Small intestine (tissue), 7 donors: ENCODE measurements at regions not wholly inside any gene's neighbourhood (a gene's known extent, or its start where the extent isn't known, plus 50 kb on each side); places are given as distances from the start of the nearest gene placed in this dataset.

Experiments used
- DNase-seq, 2 donors: peaks; one replicate each; pipeline versions ENCODE4 v3.0.0 to v3.0.0-alpha.2; 2013
- FAIRE-seq: peaks from 2 replicates; lab custom pipeline; 2012; peaks lifted over from hg19 to GRCh38; lab: Jason Lieb, UNC
- H3K27ac ChIP-seq, 3 donors: one replicate each; pipeline ENCODE4 v1.5.1; 2013; ENCODE audit warnings: low read length in 2 of 3, mild to moderate bottlenecking in 2 of 3, control low read depth in 1 of 3, inconsistent platforms in 1 of 3, low read depth in 1 of 3, moderate library complexity in 1 of 3
- H3K27me3 ChIP-seq, 3 donors: one replicate each; pipeline ENCODE4 v1.6.1; 2013; ENCODE audit warnings: low read length in 3 of 3, inconsistent platforms in 1 of 3; ENCODE audit not compliant: control insufficient read depth in 3 of 3, insufficient read depth in 3 of 3
- H3K36me3 ChIP-seq, 3 donors: one replicate each; pipeline ENCODE4 v1.6.1; 2013; ENCODE audit warnings: low read length in 3 of 3, inconsistent platforms in 1 of 3, low read depth in 1 of 3, mild to moderate bottlenecking in 1 of 3, moderate library complexity in 1 of 3; ENCODE audit not compliant: control insufficient read depth in 3 of 3, insufficient read depth in 2 of 3
- H3K4me1 ChIP-seq, 3 donors: one replicate each; pipeline ENCODE4 v1.6.1; 2013; ENCODE audit warnings: low read length in 2 of 3, inconsistent platforms in 1 of 3, low read depth in 1 of 3, mild to moderate bottlenecking in 1 of 3, moderate library complexity in 1 of 3; ENCODE audit not compliant: control insufficient read depth in 3 of 3, insufficient read depth in 2 of 3
- H3K4me3 ChIP-seq, 3 donors: one replicate each; pipeline ENCODE4 v1.5.1; 2013; ENCODE audit warnings: low read length in 3 of 3, control low read depth in 1 of 3, inconsistent platforms in 1 of 3, low read depth in 1 of 3, mild to moderate bottlenecking in 1 of 3, moderate library complexity in 1 of 3
- H3K9me3 ChIP-seq, 2 donors: one replicate each; pipeline ENCODE4 v1.6.1; 2013; ENCODE audit warnings: low read depth in 1 of 2, low read length in 1 of 2; ENCODE audit not compliant: control insufficient read depth in 2 of 2, insufficient read depth in 1 of 2
- WGBS, 3 donors: extraction: QIAGEN DNeasy Blood & Tissue Kit; methylation state at CpG; one replicate each; pipeline ENCODE4 v1.1.7; 2013; 5-methylcytosine and 5-hydroxymethylcytosine counted together
- donor health status: healthy with polysubstance abuse.
- donor health status: control.
- donor health status: control.
- donor health status: Bipolar disorder and iron deficiency.
- donor health status: healthy.

DNA sequence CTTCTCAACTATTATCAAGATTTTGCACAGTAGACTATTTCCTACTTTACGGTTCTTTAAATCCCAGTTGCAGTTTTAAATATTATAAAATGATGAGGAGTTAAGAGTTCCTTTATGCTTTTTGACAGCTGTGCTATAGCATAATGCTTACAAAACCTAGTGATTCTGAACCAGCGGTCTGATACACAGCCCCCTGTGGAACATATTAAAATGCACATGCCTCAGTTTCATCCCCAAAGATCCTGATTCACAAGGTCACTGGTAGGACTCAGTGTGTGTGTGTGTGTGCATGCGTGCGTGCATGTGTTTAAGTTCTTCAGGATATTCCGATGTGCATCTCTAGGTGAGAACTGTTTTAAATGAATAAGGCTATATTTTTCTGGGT, 330.1 kb upstream of the TPM1 start:
- FAIRE-seq (no peak), DNase-seq (no peak)
- peaks cover 0 to 34% (median 19%) of the 10 kb centered on the region in 3 donors for H3K36me3 ChIP-seq
- no peak overlapping the region for H3K27ac ChIP-seq
- H3K4me1 ChIP-seq, result no peaks in the 10 kb centered on the region
- H3K9me3 ChIP-seq, result peaks cover 0 to 3% of the 10 kb centered on the region in 2 donors
- H3K27me3 ChIP-seq, result no peaks in the 10 kb centered on the region
- WGBS, 3 donors, result 80 to 82% (median 81%) methylated on average over 5 of the region's 5 CpGs
- no peak overlapping the region for H3K4me3 ChIP-seq

DNA sequence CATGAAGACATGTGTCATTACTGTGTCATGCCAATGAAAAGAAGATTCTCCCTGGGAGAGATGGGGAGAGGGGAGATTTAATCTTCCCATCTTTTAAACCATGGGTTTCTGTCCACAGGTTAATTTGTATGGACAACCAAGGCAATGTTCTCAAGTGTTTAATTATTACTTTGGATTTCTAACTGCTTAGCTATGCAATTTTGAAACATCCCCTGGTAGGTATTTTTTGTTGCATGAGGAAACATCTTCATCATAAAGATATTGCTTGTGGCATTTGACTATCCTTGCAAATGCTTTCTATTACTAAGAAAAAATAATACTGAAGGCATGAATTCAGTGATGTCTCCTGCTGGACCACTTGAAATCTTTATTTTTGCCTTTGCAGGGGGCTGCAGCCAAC, 326.6 kb upstream of the TPM1 start:
- Histone ChIP-seq H3K4me3 (no peak overlapping the region), H3K4me1 (no peaks in the 10 kb centered on the region), H3K9me3 (no peaks in the 10 kb centered on the region), H3K27me3 (no peaks in the 10 kb centered on the region), H3K36me3 (peaks cover 8 to 37% (median 34%) of the 10 kb centered on the region in 3 donors), H3K27ac (no peak overlapping the region)
- FAIRE-seq (no peak), DNase-seq (no peak)

DNA sequence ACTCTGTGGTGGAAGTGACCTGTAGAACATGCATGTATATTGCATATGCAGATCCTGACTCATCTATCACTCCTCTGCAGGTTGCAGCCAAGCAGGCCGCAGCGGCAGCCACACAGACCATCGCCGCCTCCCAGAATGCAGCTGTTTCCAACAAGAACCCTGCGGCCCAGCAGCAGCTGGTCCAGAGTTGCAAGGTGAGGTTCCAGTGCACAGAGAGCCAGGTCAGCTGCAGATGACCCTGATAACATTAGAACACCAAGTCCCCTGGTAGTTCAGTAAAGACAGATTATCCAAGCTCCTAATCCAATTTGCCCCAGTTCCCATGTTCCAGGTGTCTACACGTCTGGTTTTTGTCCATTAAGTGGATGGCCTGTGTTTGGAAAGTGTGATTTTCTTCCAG, 325.1 kb upstream of the TPM1 start:
- Histone ChIP-seq H3K4me1 (no peaks in the 10 kb centered on the region), H3K27ac (no peak overlapping the region), H3K4me3 (no peak overlapping the region), H3K36me3 (peaks cover 8 to 35% (median 27%) of the 10 kb centered on the region in 3 donors), H3K9me3 (no peaks in the 10 kb centered on the region), H3K27me3 (no peaks in the 10 kb centered on the region)
- WGBS, 3 donors, result 93 to 97% (median 93%) methylated on average over 6 of the region's 6 CpGs
- FAIRE-seq (no peak), DNase-seq (no peak)

DNA sequence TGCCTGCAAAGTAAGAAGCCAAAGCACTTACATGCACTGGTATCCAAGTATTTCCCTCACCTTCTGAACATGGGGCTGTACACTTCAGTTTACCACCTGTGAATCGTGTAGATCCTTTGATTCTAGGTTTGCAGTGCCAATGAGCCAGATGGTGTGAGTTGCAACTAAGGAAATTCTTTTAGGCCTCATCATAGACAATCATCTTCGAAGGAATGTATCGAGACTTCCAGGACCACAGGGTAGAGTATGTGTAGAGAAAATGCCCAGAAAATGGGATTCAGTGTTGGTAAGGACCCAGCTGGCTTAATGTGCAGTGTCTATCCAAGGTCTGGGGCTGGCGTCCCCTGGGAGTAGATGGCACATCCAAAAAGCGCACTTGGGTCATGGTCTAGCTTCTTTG, 323.2 kb upstream of the TPM1 start:
- peaks cover 8 to 39% (median 25%) of the 10 kb centered on the region in 3 donors for H3K36me3 ChIP-seq
- no peak overlapping the region for H3K27ac ChIP-seq
- no peaks in the 10 kb centered on the region for H3K9me3 ChIP-seq
- WGBS, 3 donors, result 89 to 94% (median 94%) methylated on average over 5 of the region's 5 CpGs
- no peaks in the 10 kb centered on the region for H3K4me1 ChIP-seq
- DNase-seq (no peak), FAIRE-seq (no peak)
- H3K27me3 ChIP-seq, result no peaks in the 10 kb centered on the region
- H3K4me3 ChIP-seq, result no peak overlapping the region

DNA sequence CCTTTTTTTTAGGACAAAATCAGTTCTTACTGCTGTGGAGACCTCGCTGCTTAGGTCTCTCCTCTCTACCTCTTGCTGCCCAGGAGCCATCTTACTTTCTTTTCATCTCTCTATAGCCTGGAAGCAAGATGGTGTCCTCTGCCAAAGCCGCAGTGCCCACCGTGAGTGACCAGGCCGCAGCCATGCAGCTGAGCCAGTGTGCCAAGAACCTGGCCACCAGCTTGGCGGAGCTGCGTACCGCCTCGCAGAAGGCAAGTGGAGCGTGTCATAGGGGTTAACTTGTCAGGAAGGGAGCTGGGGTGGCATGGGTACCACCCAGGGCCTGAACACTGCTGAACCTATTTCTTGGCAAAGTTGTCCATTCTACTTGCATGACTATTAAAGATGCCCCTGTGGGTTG, 320.3 kb upstream of the TPM1 start:
- Histone ChIP-seq H3K4me3 (no peak overlapping the region), H3K36me3 (peaks cover 8 to 45% (median 33%) of the 10 kb centered on the region in 3 donors), H3K27me3 (no peaks in the 10 kb centered on the region), H3K9me3 (no peaks in the 10 kb centered on the region), H3K27ac (no peak overlapping the region), H3K4me1 (no peaks in the 10 kb centered on the region)
- DNase-seq, result no peak
- FAIRE-seq, result no peak
- WGBS, 3 donors, result 96 to 97% (median 97%) methylated on average over 9 of the region's 9 CpGs

DNA sequence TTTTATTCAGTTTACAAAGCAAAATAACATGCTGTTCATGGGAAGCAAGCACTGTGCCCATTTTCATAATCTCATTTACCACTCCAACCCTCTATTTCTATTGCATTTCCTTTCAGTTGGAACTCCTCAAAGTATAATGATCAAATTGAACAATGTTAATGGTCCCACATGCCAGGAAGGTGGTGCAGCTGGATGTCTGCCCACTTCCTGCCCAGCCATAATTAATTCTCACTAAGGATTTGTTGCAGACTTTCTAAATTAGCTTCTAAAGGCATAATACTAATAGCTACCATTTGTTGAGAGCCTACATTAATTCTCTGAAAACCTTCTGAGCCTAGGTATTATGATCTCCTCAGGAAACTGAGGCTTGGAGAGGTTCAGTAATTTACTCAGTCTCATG, 316.1 kb upstream of the TPM1 start:
- peaks cover 2 to 26% (median 16%) of the 10 kb centered on the region in 3 donors for H3K36me3 ChIP-seq
- H3K27ac ChIP-seq, result no peak overlapping the region
- H3K27me3 ChIP-seq, result no peaks in the 10 kb centered on the region
- no peak overlapping the region for H3K4me3 ChIP-seq
- H3K9me3 ChIP-seq, result peaks cover 0 to 3% of the 10 kb centered on the region in 2 donors
- no peak for FAIRE-seq
- DNase-seq, result no peak
- H3K4me1 ChIP-seq, result no peaks in the 10 kb centered on the region

DNA sequence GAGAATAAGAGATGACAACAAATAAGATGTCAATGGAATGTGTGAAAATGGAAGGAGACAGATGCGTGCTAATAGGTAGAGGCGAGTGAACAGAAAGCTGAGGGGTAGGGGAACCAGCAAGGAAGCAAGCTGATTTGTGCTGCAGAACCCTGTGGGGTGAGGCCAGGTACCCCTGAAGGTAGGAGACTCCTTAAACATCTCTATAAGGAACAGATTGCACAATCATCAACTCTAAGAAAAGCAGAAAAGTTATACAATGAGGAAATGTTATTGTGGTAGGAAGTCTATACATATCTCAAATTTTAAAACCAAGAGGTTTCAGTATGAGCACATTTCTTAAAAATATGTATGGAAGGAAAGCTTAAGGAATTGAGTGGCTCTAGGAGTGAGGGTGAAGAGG, 315.0 kb upstream of the TPM1 start:
- Histone ChIP-seq H3K4me1 (no peaks in the 10 kb centered on the region), H3K27ac (no peak overlapping the region), H3K36me3 (peaks cover 2 to 22% (median 13%) of the 10 kb centered on the region in 3 donors), H3K27me3 (no peaks in the 10 kb centered on the region), H3K4me3 (no peak overlapping the region), H3K9me3 (peaks cover 0 to 3% of the 10 kb centered on the region in 2 donors)
- 97 to 98% (median 98%) methylated on average over 2 of the region's 2 CpGs for WGBS, 3 donors
- no peak for FAIRE-seq
- no peak for DNase-seq

DNA sequence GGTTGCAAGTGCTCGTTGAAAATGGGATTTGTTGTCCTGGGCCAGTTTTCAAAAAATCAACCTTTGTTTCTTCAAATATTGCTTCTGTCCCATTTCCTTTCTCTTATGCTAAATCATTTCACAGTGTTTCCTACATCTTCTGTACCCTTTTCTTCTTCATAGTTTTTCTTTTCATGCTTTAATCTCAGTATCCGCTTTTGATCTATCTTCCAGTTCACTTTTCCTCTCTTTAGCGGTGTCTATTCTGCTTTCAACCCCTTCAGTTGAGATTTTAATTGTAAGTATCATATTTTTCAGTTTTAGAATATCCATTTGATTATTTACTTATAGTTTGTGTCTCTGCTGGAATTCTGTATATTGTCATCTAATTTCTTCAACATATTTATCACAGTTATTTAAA, 311.7 kb upstream of the TPM1 start:
- Histone ChIP-seq H3K9me3 (peaks cover 0 to 3% of the 10 kb centered on the region in 2 donors), H3K27ac (no peak overlapping the region), H3K4me3 (no peak overlapping the region), H3K36me3 (peaks cover 2 to 18% (median 8%) of the 10 kb centered on the region in 3 donors), H3K27me3 (no peaks in the 10 kb centered on the region), H3K4me1 (no peaks in the 10 kb centered on the region)
- FAIRE-seq (no peak), DNase-seq (no peak)
- WGBS, 3 donors, result 85 to 96% (median 90%) methylated on average over 3 of the region's 3 CpGs

DNA sequence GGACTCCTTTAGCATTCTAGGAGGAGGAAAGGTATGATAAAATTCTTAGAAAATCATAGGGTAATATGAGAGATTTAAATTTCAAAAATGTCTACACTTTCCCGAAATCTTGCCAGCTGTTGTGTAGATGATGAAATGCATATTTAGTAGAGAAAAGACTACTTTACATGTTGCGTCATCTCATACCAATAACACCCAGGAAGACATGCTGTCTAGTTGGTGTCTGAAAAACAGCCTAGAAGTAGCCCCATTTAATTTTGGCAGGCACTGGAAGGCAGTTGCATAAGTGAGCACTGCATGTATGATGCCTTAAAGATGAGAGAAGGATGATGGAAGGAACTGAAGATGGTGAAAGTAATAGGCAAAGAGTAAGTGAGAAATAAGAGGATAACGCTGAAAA, 310.5 kb upstream of the TPM1 start:
- FAIRE-seq, result no peak
- peaks cover 2 to 19% (median 4%) of the 10 kb centered on the region in 3 donors for H3K36me3 ChIP-seq
- WGBS, 3 donors, result 94 to 97% (median 96%) methylated on average over 3 of the region's 3 CpGs
- H3K9me3 ChIP-seq, result peaks cover 0 to 3% of the 10 kb centered on the region in 2 donors
- no peaks in the 10 kb centered on the region for H3K4me1 ChIP-seq
- DNase-seq, result no peak
- H3K4me3 ChIP-seq, result no peak overlapping the region
- no peak overlapping the region for H3K27ac ChIP-seq
- H3K27me3 ChIP-seq, result no peaks in the 10 kb centered on the region
